ENCODE measurements at regions not wholly inside any gene's neighbourhood (a gene's known extent, or its start where the extent isn't known, plus 50 kb on each side); places are given as distances from the start of the nearest gene placed in this dataset.
A peak's percentile ranks its signal among the peaks of the same experiment; 100 is the strongest.
"Not testable (repeated sequence)": the region's sequence is repeated elsewhere in the genome, so short reads cannot be mapped to it uniquely, and the experiment has no call there.

DNA sequence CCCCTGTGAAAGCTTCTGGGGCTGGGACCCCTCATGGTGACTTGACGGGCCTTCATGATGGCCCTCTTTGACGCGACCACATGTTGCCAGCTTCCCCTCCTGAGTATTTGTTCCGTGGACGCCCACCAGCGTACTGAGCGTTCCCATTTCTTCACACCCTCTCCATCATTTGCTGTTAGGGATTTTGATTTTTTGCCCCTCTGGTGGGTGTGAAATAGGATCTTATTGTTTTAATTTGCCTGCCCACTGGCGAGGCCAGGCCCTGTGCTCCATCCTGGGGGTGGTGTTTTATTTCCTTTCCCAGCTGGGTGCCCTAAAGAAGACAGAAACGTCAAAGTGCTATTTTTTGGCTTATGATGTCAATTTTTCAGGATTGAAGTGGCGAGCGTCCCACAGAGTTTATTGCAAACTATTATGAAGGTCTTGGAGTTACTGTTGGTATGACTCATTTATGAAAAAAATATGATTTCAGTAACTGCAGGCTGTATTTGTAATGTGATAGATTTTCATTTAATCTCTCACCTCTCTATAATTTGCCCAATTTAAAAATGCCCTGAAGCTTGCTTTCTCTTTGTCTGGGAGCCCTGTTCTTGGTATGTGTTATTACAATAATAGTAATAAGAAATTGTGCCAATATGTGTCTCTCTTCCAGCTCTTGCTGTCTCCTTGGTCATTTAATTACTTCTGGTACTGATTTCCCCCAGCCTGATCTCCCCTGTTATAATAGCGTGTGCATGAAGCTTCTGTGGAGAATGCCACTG lies 99.6 kb downstream of the SLC25A47 start:
- DNase-seq: no peak

DNA sequence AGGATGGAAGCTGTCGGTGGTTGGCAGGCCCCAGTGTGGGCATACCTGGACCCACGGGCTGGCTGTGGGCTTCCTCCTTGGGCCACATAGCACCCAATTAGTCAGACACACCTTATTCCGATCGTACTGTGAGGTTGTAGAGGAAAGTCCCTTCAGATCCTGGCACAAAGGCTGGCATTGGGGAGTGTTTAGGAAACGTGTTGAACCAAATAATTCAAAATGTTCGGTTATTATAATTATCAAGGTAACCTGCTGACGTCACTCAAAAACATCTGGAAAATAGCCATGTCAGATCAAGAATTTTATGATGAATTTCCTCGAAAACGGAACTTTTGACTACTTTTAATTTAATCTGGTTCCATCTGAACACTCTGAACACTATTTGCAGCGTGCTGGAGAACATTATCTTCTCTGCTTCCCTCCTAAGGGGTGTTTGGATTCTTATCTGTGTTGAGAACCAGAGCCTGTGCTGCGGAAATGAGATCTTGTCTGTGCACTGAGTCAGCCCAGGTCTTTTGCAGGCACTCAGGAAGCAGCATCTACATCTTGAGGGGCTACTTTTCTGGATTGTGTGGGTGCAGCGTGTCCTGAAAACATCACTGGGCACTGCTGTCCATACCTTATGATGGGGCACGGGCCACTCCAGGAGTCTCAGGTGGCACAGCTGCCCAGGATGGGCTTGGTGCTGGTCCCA lies 100.3 kb downstream of the SLC25A47 start:
- no peak for DNase-seq

DNA sequence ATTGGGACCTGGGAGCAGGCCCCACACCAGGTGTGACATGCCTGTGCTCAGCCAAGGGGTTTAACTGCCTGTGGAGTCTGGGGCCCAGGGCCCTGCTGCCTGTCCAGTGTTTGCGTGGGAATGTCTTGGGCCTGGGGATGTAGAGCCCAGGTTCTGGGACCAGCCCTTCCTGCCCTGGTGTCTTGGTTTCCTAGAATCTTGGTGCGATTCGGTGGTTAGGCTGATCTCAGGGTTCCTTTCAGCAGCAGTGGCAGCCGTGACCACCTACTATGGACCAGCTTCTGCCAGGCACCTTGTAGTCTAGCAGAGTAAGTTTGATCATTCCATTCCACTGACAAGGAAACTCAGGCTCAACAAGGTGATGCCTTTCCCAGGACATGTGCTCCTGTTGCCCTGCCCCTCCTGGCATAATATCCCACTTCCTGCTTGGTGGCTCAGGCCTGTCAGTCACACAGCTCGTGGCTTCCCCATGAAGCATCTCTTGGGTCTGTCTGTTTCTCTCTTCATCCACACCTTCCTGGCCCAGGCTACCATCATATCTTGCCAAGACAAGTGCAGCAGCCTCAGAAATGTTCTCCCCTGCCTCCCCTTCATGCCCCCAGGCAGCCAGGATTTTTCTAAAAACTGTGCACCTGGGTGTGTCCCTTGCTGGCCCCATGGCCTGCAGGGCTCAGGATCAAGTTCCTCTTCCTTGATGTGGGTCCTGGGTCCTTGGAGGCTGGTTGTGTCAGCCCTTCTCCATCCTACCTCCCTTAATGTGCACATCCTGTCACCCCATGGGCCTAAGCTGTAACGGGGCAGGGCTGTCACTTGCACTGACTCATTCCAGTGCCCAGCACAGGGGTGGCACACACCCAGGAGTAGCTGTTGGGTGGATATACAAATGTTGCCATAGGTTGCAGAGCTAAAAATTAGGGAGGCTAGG lies 101.6 kb downstream of the SLC25A47 start:
- no peak for DNase-seq

GRCh38 chr14:100425429-100425827 lies 102.3 kb downstream of the SLC25A47 start:
- DNase-seq: no peak

GRCh38 chr14:100426314-100426713 lies 103.2 kb downstream of the SLC25A47 start:
- no peak for DNase-seq

DNA sequence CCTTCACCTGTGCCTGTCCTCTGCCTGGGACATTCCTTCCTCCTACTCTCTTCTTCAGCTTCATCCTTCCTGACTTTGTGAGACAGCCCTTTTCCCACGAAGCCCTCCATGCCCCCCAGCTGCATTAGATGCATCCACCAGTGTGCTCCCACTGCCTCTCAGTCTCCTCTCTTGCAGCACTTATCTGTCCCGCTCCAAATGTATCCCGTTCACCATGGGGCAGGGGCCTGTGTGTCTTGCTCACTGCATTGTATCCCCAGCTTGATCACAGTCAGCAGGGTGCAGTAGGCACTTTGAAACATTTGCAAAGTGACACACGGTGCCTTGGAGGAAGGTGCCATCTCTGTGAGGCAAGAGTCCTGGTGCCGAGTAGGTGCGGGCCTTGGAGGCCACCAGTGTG lies 104.0 kb downstream of the SLC25A47 start:
- no peak for DNase-seq

GRCh38 chr14:100428727-100429126 lies 105.6 kb downstream of the SLC25A47 start:
- no peak for DNase-seq

DNA sequence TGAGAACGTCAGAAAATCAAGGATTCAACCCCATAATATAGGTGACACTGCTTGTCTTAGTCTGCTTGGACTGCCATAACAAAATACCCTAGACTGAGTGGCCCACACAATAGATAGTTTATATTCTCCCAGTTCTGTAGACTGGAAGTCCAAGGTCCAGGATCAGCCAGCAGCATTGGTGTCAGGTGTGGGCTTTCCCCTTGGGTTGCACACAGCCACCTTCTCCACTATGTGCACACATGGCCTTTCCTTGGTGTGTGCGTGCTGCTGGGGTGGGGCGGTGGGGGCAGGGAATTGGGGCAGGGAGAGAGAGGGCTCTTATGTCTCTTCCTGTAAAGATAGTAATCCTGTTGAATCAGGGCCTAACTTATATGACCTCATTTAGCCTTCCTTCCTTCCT lies 106.4 kb downstream of the SLC25A47 start:
- no peak for DNase-seq

GRCh38 chr14:100430571-100430970 lies 107.4 kb downstream of the SLC25A47 start:
- no peak for DNase-seq

GRCh38 chr14:100431461-100431860 lies 108.3 kb downstream of the SLC25A47 start:
- not testable (repeated sequence) for DNase-seq

DNA sequence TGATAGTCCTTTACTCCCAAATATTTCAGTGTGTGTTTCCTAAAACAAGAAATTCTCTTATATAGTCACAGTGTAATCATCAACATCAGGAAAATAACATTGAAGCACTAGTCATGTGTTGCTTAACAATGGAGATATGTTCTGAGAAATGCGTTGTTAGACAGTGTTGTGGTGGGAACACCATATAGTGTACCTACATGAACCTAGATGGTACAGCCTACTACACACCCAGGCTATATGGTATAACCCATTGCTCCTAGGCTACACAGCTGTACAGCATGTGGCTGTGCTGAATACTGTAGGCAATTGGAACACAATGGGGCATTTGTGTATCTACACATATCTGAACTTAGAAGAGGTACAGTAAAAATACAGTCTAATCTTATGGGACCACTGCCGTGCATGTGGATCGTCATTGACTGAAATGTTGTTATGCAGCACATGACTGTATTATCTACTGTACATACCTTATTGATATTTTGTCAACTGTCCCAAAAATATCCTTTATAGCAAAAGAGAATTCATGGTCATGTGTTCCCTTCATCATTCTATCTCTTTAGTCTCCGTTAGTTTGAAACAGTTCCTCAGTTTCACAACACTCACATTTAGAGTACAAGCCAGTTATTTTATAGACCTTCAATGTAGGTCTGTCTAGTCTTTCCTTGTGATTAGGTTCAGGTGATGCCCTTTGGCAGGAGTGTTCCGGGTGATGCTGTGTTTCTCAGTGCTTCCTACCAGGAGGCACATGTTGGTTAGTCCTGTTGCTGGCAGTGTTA lies 109.7 kb downstream of the SLC25A47 start:
- DNase-seq: no peak

DNA sequence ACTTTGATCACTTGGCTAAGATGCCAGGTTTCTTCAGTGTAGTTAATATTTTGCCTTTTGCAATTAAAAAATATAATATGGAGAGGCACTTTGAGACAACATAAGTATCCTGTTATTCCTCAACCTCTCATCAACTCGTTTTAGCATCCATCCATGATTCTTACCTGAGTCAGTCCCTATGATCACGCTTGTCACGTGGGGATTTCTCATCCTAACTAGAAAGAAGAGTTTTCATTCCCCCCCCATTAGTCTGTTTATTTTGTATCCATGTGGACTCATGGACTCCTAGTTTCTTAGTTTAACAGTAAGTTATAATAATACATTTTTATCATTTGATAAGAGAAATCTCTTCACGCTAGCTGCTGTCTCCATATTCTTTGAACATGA lies 110.3 kb downstream of the SLC25A47 start:
- DNase-seq: no peak

- DNase-seq: no peak
Measured at GRCh38 chr14:100434033-100434601, 111.0 kb downstream of the SLC25A47 start.

GRCh38 chr14:100434911-100435438 lies 111.8 kb downstream of the SLC25A47 start:
- no peak for DNase-seq

GRCh38 chr14:100435459-100435858 lies 112.3 kb downstream of the SLC25A47 start:
- no peak for DNase-seq

GRCh38 chr14:100436745-100437406 lies 113.7 kb downstream of the SLC25A47 start:
- no peak for DNase-seq

DNA sequence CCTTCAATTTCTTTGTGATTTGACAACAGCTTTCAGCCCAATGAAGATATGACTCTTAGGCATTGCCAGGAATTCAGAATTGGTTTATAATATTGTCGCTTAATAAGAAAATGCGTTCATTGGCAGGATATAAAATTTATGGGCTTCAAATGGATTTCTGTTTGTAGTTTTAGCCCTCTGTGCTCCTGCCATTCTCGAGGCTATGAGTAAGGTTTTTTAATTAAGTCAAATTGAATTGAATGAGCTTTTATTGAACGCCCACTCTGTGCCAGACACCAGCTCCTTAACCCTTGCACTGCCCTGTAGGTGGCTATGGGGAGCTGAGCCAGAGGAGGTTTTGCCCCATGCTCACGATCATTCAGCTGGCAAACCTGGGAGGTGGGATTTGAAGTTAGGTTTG lies 115.1 kb downstream of the SLC25A47 start:
- no peak for DNase-seq

DNA sequence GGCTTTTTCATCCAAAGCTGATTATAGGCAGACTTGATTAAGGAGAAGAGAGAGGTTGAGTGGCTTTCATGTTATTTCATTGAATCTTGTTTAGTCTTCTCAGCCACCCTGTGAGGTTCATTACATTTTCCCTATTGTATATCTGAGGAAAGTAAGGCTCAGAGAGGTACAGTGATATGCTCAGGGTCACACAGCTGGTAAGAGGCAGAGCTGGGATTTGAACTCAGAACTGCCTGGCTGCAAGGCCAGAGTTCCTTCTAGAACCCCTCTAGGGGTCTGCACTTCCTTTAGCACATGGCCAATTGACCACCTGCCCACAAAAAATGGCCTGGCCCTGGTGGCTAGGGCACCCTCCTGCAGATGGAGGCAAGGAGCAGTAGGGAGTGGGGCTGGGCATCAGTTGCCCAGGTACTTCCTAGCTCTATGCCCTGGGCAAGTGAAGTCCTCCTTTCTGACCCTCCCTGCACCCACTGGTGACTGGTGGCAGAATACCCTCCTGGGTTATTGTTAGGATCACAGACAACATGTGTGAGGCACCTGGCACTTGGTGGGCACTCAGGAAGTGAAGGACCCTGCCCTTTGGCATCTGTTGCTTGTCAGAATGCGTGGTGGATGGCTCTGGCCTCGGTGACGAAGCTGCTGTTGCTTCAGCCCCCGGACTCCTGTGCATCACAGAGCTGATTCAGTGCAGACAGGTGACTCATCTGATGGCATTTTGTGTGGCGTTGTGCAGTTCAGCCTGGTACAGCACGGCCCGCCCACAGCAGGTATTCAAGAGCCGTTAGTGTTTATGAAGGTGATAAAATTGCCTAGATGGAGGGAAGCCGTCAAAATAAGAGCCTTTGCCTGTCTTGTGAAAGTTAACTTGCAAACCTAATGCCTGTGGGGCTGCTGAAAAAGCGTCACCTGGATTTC lies 115.8 kb downstream of the SLC25A47 start:
- no peak for DNase-seq

DNA sequence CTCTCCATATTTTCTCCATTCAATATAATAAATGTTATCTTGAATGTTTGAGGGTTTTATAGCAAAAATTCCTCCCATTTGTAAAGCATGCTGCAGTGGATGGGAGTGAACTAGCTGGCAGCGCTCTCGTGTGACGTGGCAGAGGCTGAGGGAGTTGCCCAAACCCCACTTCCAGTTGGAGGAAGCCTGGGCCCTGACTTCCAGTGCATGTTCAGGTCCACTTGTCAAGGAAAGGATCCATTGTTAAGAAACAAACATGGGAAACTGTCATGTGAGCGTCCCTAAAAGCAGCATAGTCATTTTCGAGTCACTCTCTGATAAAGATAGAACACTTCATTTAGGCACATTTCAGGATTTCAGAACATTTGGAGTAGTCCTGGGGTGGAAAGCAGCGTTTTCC lies 116.6 kb downstream of the SLC25A47 start:
- DNase-seq: no peak

- peak; percentile 24 for DNase-seq
Measured at GRCh38 chr14:100440207-100440631, 117.1 kb downstream of the SLC25A47 start.
